ENCODE measurements at regions not wholly inside any gene's neighbourhood (a gene's known extent, or its start where the extent isn't known, plus 50 kb on each side); places are given as distances from the start of the nearest gene placed in this dataset.

DNA sequence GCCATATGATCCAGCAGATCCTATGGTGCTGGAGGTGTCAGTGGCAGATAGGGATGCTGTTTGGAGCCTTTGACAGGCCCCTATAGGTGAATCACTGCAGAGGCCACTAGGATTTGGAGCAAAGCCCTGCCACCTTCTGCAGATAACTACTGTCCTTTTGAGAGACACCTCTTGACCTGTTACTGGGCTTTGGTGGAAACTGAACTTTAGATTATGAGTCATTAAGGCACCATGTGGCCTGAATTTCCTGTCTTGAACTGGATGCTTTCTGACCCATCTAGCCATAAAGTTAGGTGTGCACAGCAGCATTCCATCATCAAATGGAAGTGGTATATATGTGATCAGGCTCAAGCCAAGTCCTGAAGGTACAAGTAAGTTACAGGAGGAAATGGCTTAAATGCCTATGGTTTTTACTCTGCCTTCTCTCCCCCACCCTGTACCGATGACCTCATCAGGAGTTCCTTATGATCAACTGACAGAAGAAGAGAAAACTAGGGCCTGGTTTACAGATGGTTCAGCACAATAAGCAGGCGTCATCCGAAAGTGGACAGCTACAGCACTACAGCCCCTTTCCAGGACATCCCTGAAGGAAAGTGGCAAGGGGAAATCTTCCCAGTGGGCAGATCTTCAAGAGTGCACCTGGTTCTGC lies 565.6 kb upstream of the AGTR1 start:
- Histone ChIP-seq H3K9ac (ENCODE audit: low read depth in 1 of 2, low read length in 2 of 2) (no peak overlapping the region), H3K27me3 (ENCODE audit: control insufficient read depth in 2 of 2, insufficient read depth in 2 of 2, low read length in 2 of 2) (no peaks in the 10 kb centered on the region), H3K4me3 (ENCODE audit: low read length in 2 of 2) (no peak overlapping the region), H3K36me3 (ENCODE audit: control insufficient read depth in 2 of 2, insufficient read depth in 2 of 2, low read length in 2 of 2) (no peaks in the 10 kb centered on the region), H3K4me1 (ENCODE audit: control insufficient read depth in 2 of 2, insufficient read depth in 2 of 2, low read length in 2 of 2) (no peaks in the 10 kb centered on the region), H3K27ac (ENCODE audit: low read depth in 2 of 2, low read length in 2 of 2) (no peak overlapping the region), H3K9me3 (ENCODE audit: control insufficient read depth in 2 of 2, low read length in 2 of 2) (no peaks in the 10 kb centered on the region)

DNA sequence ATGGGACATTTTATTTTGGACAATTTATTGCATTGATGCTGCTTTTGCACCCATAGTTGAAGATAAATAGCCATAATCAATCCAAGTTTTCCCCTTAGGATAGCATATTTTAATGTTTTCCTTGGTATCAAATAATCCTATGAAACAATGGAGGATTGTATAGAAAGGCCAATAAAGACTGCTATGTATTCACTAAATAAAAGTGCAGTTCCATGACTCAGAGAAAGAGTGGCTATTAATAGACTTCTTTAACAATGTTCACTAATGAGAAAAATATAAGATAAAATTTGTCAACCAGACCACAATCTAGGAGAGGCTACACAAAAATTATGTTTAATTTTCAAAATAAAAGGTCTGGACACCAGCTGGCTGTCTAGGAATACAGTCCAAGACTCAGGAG lies 560.9 kb upstream of the AGTR1 start:
- Histone ChIP-seq H3K9me3 (ENCODE audit: control insufficient read depth in 2 of 2, low read length in 2 of 2) (no peaks in the 10 kb centered on the region), H3K9ac (ENCODE audit: low read depth in 1 of 2, low read length in 2 of 2) (no peak overlapping the region), H3K4me3 (ENCODE audit: low read length in 2 of 2) (no peak overlapping the region), H3K27ac (ENCODE audit: low read depth in 2 of 2, low read length in 2 of 2) (no peak overlapping the region), H3K36me3 (ENCODE audit: control insufficient read depth in 2 of 2, insufficient read depth in 2 of 2, low read length in 2 of 2) (no peaks in the 10 kb centered on the region), H3K27me3 (ENCODE audit: control insufficient read depth in 2 of 2, insufficient read depth in 2 of 2, low read length in 2 of 2) (no peaks in the 10 kb centered on the region), H3K4me1 (ENCODE audit: control insufficient read depth in 2 of 2, insufficient read depth in 2 of 2, low read length in 2 of 2) (no peaks in the 10 kb centered on the region)

DNA sequence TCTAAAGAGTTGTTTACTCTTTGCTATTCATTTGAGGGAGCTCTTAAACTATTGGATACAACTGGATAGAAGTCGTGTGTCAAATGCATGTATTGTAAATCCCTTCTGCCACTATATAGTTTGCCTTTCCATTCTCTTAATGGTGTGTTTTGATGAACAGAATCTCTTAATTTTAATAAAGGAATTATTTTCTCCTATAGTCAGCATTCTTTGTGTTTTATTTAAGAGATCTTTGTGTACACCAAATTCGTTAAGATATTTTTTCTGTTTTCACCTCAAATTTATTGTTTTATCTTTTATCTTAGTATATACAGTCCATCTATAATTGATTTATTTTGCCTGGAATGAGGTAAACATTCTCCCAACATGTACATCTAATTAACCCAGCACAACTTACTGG lies 551.5 kb upstream of the AGTR1 start:
- Histone ChIP-seq H3K4me3 (ENCODE audit: low read length in 2 of 2) (no peak overlapping the region), H3K27ac (ENCODE audit: low read depth in 2 of 2, low read length in 2 of 2) (no peak overlapping the region), H3K27me3 (ENCODE audit: control insufficient read depth in 2 of 2, insufficient read depth in 2 of 2, low read length in 2 of 2) (no peaks in the 10 kb centered on the region), H3K9ac (ENCODE audit: low read depth in 1 of 2, low read length in 2 of 2) (no peak overlapping the region), H3K4me1 (ENCODE audit: control insufficient read depth in 2 of 2, insufficient read depth in 2 of 2, low read length in 2 of 2) (no peaks in the 10 kb centered on the region), H3K36me3 (ENCODE audit: control insufficient read depth in 2 of 2, insufficient read depth in 2 of 2, low read length in 2 of 2) (no peaks in the 10 kb centered on the region), H3K9me3 (ENCODE audit: control insufficient read depth in 2 of 2, low read length in 2 of 2) (no peaks in the 10 kb centered on the region)

DNA sequence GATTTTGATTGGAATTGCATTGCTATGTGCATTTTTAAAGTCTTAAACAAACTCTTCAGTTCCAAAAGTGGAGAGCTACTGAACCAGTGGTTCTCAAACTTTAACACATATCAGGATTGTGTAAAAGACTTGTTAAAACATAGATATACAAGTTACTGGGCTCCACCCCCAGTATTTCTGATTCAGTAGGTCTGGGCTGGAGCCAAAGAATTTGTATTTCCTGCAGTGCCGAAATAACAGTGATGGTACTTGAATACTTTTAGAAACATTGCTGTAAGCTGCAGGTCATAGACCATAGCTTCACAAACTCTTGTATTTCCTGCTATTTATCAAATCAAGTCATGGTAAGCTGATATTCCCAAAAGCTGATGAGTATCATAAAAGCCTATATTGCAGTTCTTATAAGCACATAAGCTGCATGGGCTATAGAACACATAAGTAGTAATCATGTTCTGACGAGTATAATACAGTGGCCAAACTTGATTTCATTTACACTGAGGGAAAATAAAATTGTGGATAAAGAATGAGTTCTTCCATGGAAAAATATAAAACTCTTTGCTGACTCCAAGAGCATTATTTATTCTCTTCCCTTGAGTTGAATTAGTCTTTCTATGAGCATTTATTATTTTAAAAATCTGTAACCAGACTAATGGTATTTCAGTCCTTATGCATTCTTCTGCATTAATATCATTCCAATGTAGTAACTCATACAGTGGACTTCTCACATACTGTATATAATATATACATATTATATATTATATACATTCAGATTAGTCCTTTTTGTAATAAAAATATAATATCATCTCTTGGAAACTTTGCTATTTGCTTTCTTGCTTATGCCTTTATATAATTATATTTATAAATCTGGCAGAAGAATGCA lies 550.5 kb upstream of the AGTR1 start:
- Histone ChIP-seq H3K4me3 (ENCODE audit: low read length in 2 of 2) (no peak overlapping the region), H3K27ac (ENCODE audit: low read depth in 2 of 2, low read length in 2 of 2) (no peak overlapping the region), H3K27me3 (ENCODE audit: control insufficient read depth in 2 of 2, insufficient read depth in 2 of 2, low read length in 2 of 2) (no peaks in the 10 kb centered on the region), H3K9ac (ENCODE audit: low read depth in 1 of 2, low read length in 2 of 2) (no peak overlapping the region), H3K36me3 (ENCODE audit: control insufficient read depth in 2 of 2, insufficient read depth in 2 of 2, low read length in 2 of 2) (no peaks in the 10 kb centered on the region), H3K4me1 (ENCODE audit: control insufficient read depth in 2 of 2, insufficient read depth in 2 of 2, low read length in 2 of 2) (no peaks in the 10 kb centered on the region), H3K9me3 (ENCODE audit: control insufficient read depth in 2 of 2, low read length in 2 of 2) (no peaks in the 10 kb centered on the region)

- no peak overlapping the region for H3K27ac ChIP-seq (ENCODE audit: low read depth in 2 of 2, low read length in 2 of 2)
- H3K27me3 ChIP-seq (ENCODE audit: control insufficient read depth in 2 of 2, insufficient read depth in 2 of 2, low read length in 2 of 2), result no peaks in the 10 kb centered on the region
- no peaks in the 10 kb centered on the region for H3K9me3 ChIP-seq (ENCODE audit: control insufficient read depth in 2 of 2, low read length in 2 of 2)
- no peak overlapping the region for H3K4me3 ChIP-seq (ENCODE audit: low read length in 2 of 2)
- H3K36me3 ChIP-seq (ENCODE audit: control insufficient read depth in 2 of 2, insufficient read depth in 2 of 2, low read length in 2 of 2), result no peaks in the 10 kb centered on the region
- no peak overlapping the region for H3K9ac ChIP-seq (ENCODE audit: low read depth in 1 of 2, low read length in 2 of 2)
- no peaks in the 10 kb centered on the region for H3K4me1 ChIP-seq (ENCODE audit: control insufficient read depth in 2 of 2, insufficient read depth in 2 of 2, low read length in 2 of 2)
These were observed 549.8 kb upstream of the AGTR1 start for GRCh38 chr3:148147903-148148302.

DNA sequence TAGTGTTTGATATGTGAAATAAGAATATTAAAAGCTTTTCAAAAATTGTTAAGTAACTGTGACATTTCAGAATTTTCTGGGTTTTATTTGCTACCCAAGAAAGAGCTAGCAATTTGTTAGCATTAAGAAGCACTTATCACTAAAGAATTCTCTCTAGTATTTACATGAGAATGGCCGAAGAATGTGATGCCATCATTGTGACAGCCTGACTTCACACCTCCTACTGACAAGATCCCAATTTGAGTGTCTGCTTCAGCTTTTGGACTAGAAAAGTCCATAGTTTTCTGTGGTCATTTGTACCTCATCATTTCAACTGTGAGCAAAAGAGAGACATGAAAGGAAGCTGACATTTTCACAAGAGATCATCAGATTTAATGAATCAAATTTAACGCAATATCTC lies 548.1 kb upstream of the AGTR1 start:
- H3K9ac ChIP-seq (ENCODE audit: low read depth in 1 of 2, low read length in 2 of 2), result no peak overlapping the region
- H3K4me1 ChIP-seq (ENCODE audit: control insufficient read depth in 2 of 2, insufficient read depth in 2 of 2, low read length in 2 of 2), result no peaks in the 10 kb centered on the region
- H3K4me3 ChIP-seq (ENCODE audit: low read length in 2 of 2), result no peak overlapping the region
- no peaks in the 10 kb centered on the region for H3K9me3 ChIP-seq (ENCODE audit: control insufficient read depth in 2 of 2, low read length in 2 of 2)
- H3K27me3 ChIP-seq (ENCODE audit: control insufficient read depth in 2 of 2, insufficient read depth in 2 of 2, low read length in 2 of 2), result no peaks in the 10 kb centered on the region
- H3K27ac ChIP-seq (ENCODE audit: low read depth in 2 of 2, low read length in 2 of 2), result no peak overlapping the region
- no peaks in the 10 kb centered on the region for H3K36me3 ChIP-seq (ENCODE audit: control insufficient read depth in 2 of 2, insufficient read depth in 2 of 2, low read length in 2 of 2)

GRCh38 chr3:148150141-148150540 lies 547.6 kb upstream of the AGTR1 start:
- no peaks in the 10 kb centered on the region for H3K27me3 ChIP-seq (ENCODE audit: control insufficient read depth in 2 of 2, insufficient read depth in 2 of 2, low read length in 2 of 2)

GRCh38 chr3:148158210-148158609 lies 539.5 kb upstream of the AGTR1 start:
- Histone ChIP-seq H3K9ac (ENCODE audit: low read depth in 1 of 2, low read length in 2 of 2) (no peak overlapping the region), H3K4me1 (ENCODE audit: control insufficient read depth in 2 of 2, insufficient read depth in 2 of 2, low read length in 2 of 2) (no peaks in the 10 kb centered on the region), H3K36me3 (ENCODE audit: control insufficient read depth in 2 of 2, insufficient read depth in 2 of 2, low read length in 2 of 2) (no peaks in the 10 kb centered on the region), H3K4me3 (ENCODE audit: low read length in 2 of 2) (no peak overlapping the region), H3K9me3 (ENCODE audit: control insufficient read depth in 2 of 2, low read length in 2 of 2) (no peaks in the 10 kb centered on the region), H3K27ac (ENCODE audit: low read depth in 2 of 2, low read length in 2 of 2) (no peak overlapping the region), H3K27me3 (ENCODE audit: control insufficient read depth in 2 of 2, insufficient read depth in 2 of 2, low read length in 2 of 2) (no peaks in the 10 kb centered on the region)

More at GRCh38 chr3:148150141-148150540, 547.6 kb upstream of the AGTR1 start:
- Histone ChIP-seq H3K9ac (ENCODE audit: low read depth in 1 of 2, low read length in 2 of 2) (no peak overlapping the region), H3K4me1 (ENCODE audit: control insufficient read depth in 2 of 2, insufficient read depth in 2 of 2, low read length in 2 of 2) (no peaks in the 10 kb centered on the region), H3K36me3 (ENCODE audit: control insufficient read depth in 2 of 2, insufficient read depth in 2 of 2, low read length in 2 of 2) (no peaks in the 10 kb centered on the region), H3K27ac (ENCODE audit: low read depth in 2 of 2, low read length in 2 of 2) (no peak overlapping the region), H3K9me3 (ENCODE audit: control insufficient read depth in 2 of 2, low read length in 2 of 2) (no peaks in the 10 kb centered on the region), H3K4me3 (ENCODE audit: low read length in 2 of 2) (no peak overlapping the region)

DNA sequence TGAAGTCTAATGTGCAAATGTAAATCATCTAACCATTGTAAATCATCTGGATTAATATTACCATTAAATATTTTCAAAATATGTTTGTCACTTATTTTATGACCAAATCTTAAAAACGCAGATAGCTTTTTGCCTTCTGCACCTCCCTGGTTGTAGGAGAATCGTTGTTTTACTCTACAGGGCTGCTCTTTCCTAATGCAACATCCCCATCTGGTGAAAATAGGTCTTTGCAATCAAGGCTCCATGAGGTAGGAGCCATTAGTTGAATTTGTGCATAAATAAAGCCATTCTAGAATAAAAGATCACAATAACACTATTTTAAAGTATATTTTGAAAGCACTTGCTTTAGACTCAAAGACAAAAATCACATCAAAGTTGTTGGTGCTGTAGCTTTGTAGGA lies 535.6 kb upstream of the AGTR1 start:
- H3K4me1 ChIP-seq (ENCODE audit: control insufficient read depth in 2 of 2, insufficient read depth in 2 of 2, low read length in 2 of 2), result no peaks in the 10 kb centered on the region
- no peak overlapping the region for H3K4me3 ChIP-seq (ENCODE audit: low read length in 2 of 2)
- H3K27ac ChIP-seq (ENCODE audit: low read depth in 2 of 2, low read length in 2 of 2), result no peak overlapping the region
- no peaks in the 10 kb centered on the region for H3K9me3 ChIP-seq (ENCODE audit: control insufficient read depth in 2 of 2, low read length in 2 of 2)
- H3K27me3 ChIP-seq (ENCODE audit: control insufficient read depth in 2 of 2, insufficient read depth in 2 of 2, low read length in 2 of 2), result no peaks in the 10 kb centered on the region
- no peaks in the 10 kb centered on the region for H3K36me3 ChIP-seq (ENCODE audit: control insufficient read depth in 2 of 2, insufficient read depth in 2 of 2, low read length in 2 of 2)
- H3K9ac ChIP-seq (ENCODE audit: low read depth in 1 of 2, low read length in 2 of 2), result no peak overlapping the region

DNA sequence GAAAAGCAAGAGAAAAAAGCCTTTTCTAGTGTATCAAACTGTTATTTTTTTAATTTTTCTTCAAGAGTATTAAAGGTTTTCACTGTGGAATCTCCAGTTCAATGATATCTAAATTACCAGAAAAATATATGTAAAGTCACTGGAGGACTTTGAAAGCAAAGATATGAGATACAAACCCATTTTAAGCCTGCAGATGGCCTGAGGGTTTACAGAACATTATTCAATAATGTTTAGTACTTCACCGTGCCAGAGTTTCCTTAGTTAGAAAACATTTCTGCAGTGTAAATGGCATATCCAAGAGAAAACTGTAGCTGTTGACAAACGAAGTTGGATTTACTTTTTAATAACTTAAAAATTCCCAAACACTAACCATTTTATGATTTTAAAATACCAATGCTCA lies 529.4 kb upstream of the AGTR1 start:
- Histone ChIP-seq H3K9ac (ENCODE audit: low read depth in 1 of 2, low read length in 2 of 2) (no peak overlapping the region), H3K27ac (ENCODE audit: low read depth in 2 of 2, low read length in 2 of 2) (no peak overlapping the region), H3K9me3 (ENCODE audit: control insufficient read depth in 2 of 2, low read length in 2 of 2) (no peaks in the 10 kb centered on the region), H3K4me1 (ENCODE audit: control insufficient read depth in 2 of 2, insufficient read depth in 2 of 2, low read length in 2 of 2) (no peaks in the 10 kb centered on the region), H3K4me3 (ENCODE audit: low read length in 2 of 2) (no peak overlapping the region), H3K36me3 (ENCODE audit: control insufficient read depth in 2 of 2, insufficient read depth in 2 of 2, low read length in 2 of 2) (no peaks in the 10 kb centered on the region), H3K27me3 (ENCODE audit: control insufficient read depth in 2 of 2, insufficient read depth in 2 of 2, low read length in 2 of 2) (no peaks in the 10 kb centered on the region)

Measured in mucosa of rectum (tissue), 2 donors.